IMR-90 (cell line): ENCODE measurements at regions not wholly inside any gene's neighbourhood (a gene's known extent, or its start where the extent isn't known, plus 50 kb on each side); places are given as distances from the start of the nearest gene placed in this dataset.
"Not testable (repeated sequence)": the region's sequence is repeated elsewhere in the genome, so short reads cannot be mapped to it uniquely, and the experiment has no call there.

ENCODE experiments used
- ATAC-seq: fragments of 200-7000 bp; cut with Tn5 transposase; 2 replicates; pipeline ENCODE4 v1.9.1; 2020; ENCODE audit warnings: low read depth, mild to moderate bottlenecking, moderate library complexity
- BruUV-seq: library from RNA; stranded (reverse); fragments of 400-500 nt; replicated peaks from 2 replicates; lab custom pipeline; 2021; lab: Mats Ljungman, UMichigan
- CTCF ChIA-PET: fragments of 300-600 bp; formaldehyde crosslinking; extraction: SDS; loops from one replicate; lab custom pipeline; 2021; ENCODE audit warnings: antibody characterized with exemption; lab: Yijun Ruan, JAX
- POLR2A ChIA-PET: fragments of 300-600 bp; sonication (Branson Sonifier 250); formaldehyde crosslinking; loops from one replicate; lab custom pipeline; 2022; ENCODE audit warnings: antibody characterized with exemption; ENCODE audit not compliant: unreplicated experiment; lab: Charles Lee
- DNase-seq: peaks from one replicate; pipeline ENCODE4 v3.0.0; 2013
- H2AFZ ChIP-seq: replicated peaks from 2 replicates; pipeline ENCODE3; 2013; ENCODE audit warnings: low read length, mild to moderate bottlenecking; ENCODE audit not compliant: poor library complexity
- H2AK5ac ChIP-seq: 2 replicates; pipeline ENCODE4 v1.6.1; 2013; ENCODE audit warnings: low read depth, low read length, inconsistent platforms
- H2AK9ac ChIP-seq: replicated peaks from 2 replicates; pipeline ENCODE3; 2013; ENCODE audit warnings: mild to moderate bottlenecking, low read depth, low read length, moderate library complexity; ENCODE audit not compliant: poor library complexity
- H2BK120ac ChIP-seq: 2 replicates; pipeline ENCODE4 v1.6.1; 2013; ENCODE audit warnings: low read depth, low read length, inconsistent platforms
- H2BK15ac ChIP-seq: 3 replicates; pipeline ENCODE4 v1.6.1; 2013; ENCODE audit warnings: low read depth, low read length, inconsistent platforms
- H2BK20ac ChIP-seq: 2 replicates; pipeline ENCODE4 v1.6.1; 2013; ENCODE audit warnings: low read depth, mild to moderate bottlenecking, inconsistent platforms, low read length, moderate library complexity
- H2BK5ac ChIP-seq: 2 replicates; pipeline ENCODE4 v1.6.1; 2013; ENCODE audit warnings: mild to moderate bottlenecking, low read depth, low read length, inconsistent platforms; ENCODE audit not compliant: poor library complexity, severe bottlenecking
- H3K14ac ChIP-seq: replicated peaks from 2 replicates; pipeline ENCODE4 v1.6.1; 2013; ENCODE audit warnings: low read depth, low read length, inconsistent platforms
- H3K18ac ChIP-seq: 2 replicates; pipeline ENCODE4 v1.6.1; 2013; ENCODE audit warnings: low read depth, low read length, control low read depth
- H3K23ac ChIP-seq: 2 replicates; pipeline ENCODE4 v1.6.1; 2013; ENCODE audit warnings: low read depth, low read length, inconsistent platforms
- H3K27ac ChIP-seq: 2 replicates; pipeline ENCODE4 v1.5.1; 2013; ENCODE audit warnings: mild to moderate bottlenecking, control low read depth, low read length; ENCODE audit not compliant: insufficient read depth
- H3K27me3 ChIP-seq: 2 replicates; pipeline ENCODE4 v1.6.1; 2013; ENCODE audit warnings: low read length; ENCODE audit not compliant: control insufficient read depth, insufficient read depth
- H3K36me3 ChIP-seq: 2 replicates; pipeline ENCODE4 v1.6.1; 2013; ENCODE audit warnings: low read length, mixed read lengths; ENCODE audit not compliant: control insufficient read depth, insufficient read depth
- H3K4ac ChIP-seq: 2 replicates; pipeline ENCODE4 v1.6.1; 2013; ENCODE audit warnings: low read depth, low read length, inconsistent platforms
- H3K4me1 ChIP-seq: 2 replicates; pipeline ENCODE4 v1.6.1; 2013; ENCODE audit warnings: low read length, mixed read lengths; ENCODE audit not compliant: control insufficient read depth, insufficient read depth
- H3K4me2 ChIP-seq: 2 replicates; pipeline ENCODE4 v1.6.1; 2013; ENCODE audit warnings: low read depth, mild to moderate bottlenecking, control low read depth, low read length, moderate library complexity
- H3K4me3 ChIP-seq: 2 replicates; pipeline ENCODE4 v1.5.1; 2013; ENCODE audit warnings: low read depth, mild to moderate bottlenecking, control low read depth, low read length, moderate library complexity; ENCODE audit not compliant: insufficient read depth
- H3K56ac ChIP-seq: 2 replicates; pipeline ENCODE4 v1.6.1; 2013; ENCODE audit warnings: low read length, inconsistent platforms; ENCODE audit not compliant: insufficient read depth; ENCODE audit errors: extremely low read depth
- H3K79me1 ChIP-seq, 2 experiments: 2 replicates each; pipeline ENCODE4 v1.6.1; 2013; ENCODE audit warnings: low read length in 2 of 2, inconsistent platforms in 1 of 2, low read depth in 1 of 2
- H3K9ac ChIP-seq: 2 replicates; pipeline ENCODE4 v1.6.1; 2013; ENCODE audit warnings: low read depth, low read length, control low read depth
- H3K9me1 ChIP-seq: 2 replicates; pipeline ENCODE4 v1.6.1; 2013; ENCODE audit warnings: low read length, inconsistent platforms; ENCODE audit not compliant: insufficient read depth
- H3K9me3 ChIP-seq: 2 replicates; pipeline ENCODE4 v1.6.1; 2013; ENCODE audit warnings: low read length; ENCODE audit not compliant: control insufficient read depth, insufficient read depth
- H4K20me1 ChIP-seq: 2 replicates; pipeline ENCODE4 v1.6.1; 2013; ENCODE audit warnings: low read length, inconsistent platforms; ENCODE audit not compliant: insufficient read depth
- H4K5ac ChIP-seq: 2 replicates; pipeline ENCODE4 v1.6.1; 2013; ENCODE audit warnings: mild to moderate bottlenecking, low read depth, low read length, control low read depth
- H4K8ac ChIP-seq, 2 experiments: 2 replicates each; pipeline ENCODE4 v1.6.1; 2013; ENCODE audit warnings: low read depth in 2 of 2, low read length in 2 of 2, control low read depth in 1 of 2, inconsistent platforms in 1 of 2
- H4K91ac ChIP-seq: 2 replicates; pipeline ENCODE4 v1.6.1; 2013; ENCODE audit warnings: low read depth, low read length, inconsistent platforms; ENCODE audit not compliant: insufficient read depth
- FOS ChIP-seq: fragments of 150-350 bp; IDR thresholded peaks from 2 replicates; pipeline ENCODE4 v1.6.1; 2016; ENCODE audit warnings: low read depth, low read length
- MAFK ChIP-seq: IDR thresholded peaks from 2 replicates; pipeline ENCODE4 v1.6.1; 2012; ENCODE audit warnings: low read depth, low read length, improper control_type of control experiment
- MAZ ChIP-seq: IDR thresholded peaks from 2 replicates; pipeline ENCODE4 v1.6.1; 2012; ENCODE audit warnings: low read depth, mild to moderate bottlenecking, low read length, improper control_type of control experiment, moderate library complexity, borderline replicate concordance
- NFE2L2 ChIP-seq: fragments of 150-350 bp; IDR thresholded peaks from 2 replicates; pipeline ENCODE4 v1.6.1; 2016; ENCODE audit warnings: low read depth, mild to moderate bottlenecking, low read length
- POLR2A ChIP-seq: IDR thresholded peaks from 2 replicates; pipeline ENCODE4 v1.6.1; 2012; ENCODE audit warnings: mild to moderate bottlenecking, low read depth, low read length
- RCOR1 ChIP-seq: IDR thresholded peaks from 2 replicates; pipeline ENCODE4 v1.6.1; 2012; ENCODE audit warnings: mild to moderate bottlenecking, low read length, improper control_type of control experiment; ENCODE audit not compliant: insufficient replicate concordance
- RFX5 ChIP-seq: IDR thresholded peaks from 2 replicates; pipeline ENCODE4 v1.8.0; 2012; ENCODE audit warnings: low read depth, mild to moderate bottlenecking, low read length, moderate library complexity
- SMC3 ChIP-seq: fragments of 150-350 bp; IDR thresholded peaks from 2 replicates; pipeline ENCODE4 v1.6.1; 2016; ENCODE audit warnings: low read depth, mild to moderate bottlenecking, antibody characterized with exemption, low read length, moderate library complexity
- USF2 ChIP-seq: fragments of 150-350 bp; IDR thresholded peaks from 2 replicates; pipeline ENCODE4 v1.6.1; 2017; ENCODE audit warnings: mild to moderate bottlenecking, antibody characterized with exemption, low read length, low read depth
- WGBS, 2 experiments: methylation state at CpG; one replicate each; pipeline versions ENCODE4 v1.1.5 to v1.1.7; 2013; ENCODE audit warnings: missing lambda C conversion rate in 2 of 2; ENCODE audit not compliant: insufficient read length in 1 of 2; ENCODE audit errors: extremely low coverage in 2 of 2; 5-methylcytosine and 5-hydroxymethylcytosine counted together
- dilution Hi-C: fragments of 300-500 bp; cut with HindIII; formaldehyde crosslinking; loops from one replicate; pipeline ENCODE4 v1.14.3; 2018; ENCODE audit warnings: low sequenced_read_pairs; ENCODE audit not compliant: unreplicated experiment
- in situ Hi-C: fragments of 300-500 bp; cut with MboI; formaldehyde crosslinking; loops from 3 replicates; pipeline ENCODE4 v1.14.3; 2019; ENCODE audit warnings: low sequenced_read_pairs, inconsistent platforms, mixed read lengths
- intact Hi-C: fragments of 100-400 bp; cut with micrococcal nuclease; formaldehyde crosslinking; loops from 2 replicates; pipeline ENCODE4 v1.10.0; 2022

DNA sequence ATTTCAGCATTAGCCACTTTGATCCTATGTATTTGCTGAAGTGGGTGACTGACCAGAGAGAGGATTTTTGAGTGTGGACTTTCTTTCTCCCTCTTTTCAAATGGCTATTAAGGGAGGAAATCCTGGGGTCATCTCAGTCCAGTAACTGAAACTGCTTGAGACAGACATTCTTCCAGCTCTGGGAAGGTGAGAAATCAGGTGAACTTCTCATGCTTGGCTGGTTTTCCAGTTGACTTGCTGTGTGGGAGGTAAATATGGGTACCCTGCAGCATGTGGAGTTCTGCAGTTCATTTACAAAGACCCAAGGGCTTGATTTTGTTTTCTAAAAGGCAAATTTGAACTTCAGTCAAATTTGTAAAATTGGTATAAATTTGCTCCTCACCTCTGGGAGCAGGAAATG, 461.1 kb upstream of the TBL1XR1 start:
- Histone ChIP-seq H2BK5ac (no peak overlapping the region), H3K36me3 (no peaks in the 10 kb centered on the region), H4K5ac (no peak overlapping the region), H2BK20ac (no peak overlapping the region), H2BK120ac (no peak overlapping the region), H3K18ac (no peak overlapping the region), H3K4me1 (peaks cover 1% of the 10 kb centered on the region; the same call in 1 of the 2 replicates), H3K23ac (no peak overlapping the region), H3K79me1 (no peaks in the 10 kb centered on the region), H3K9me1 (no peaks in the 10 kb centered on the region), H3K4me2 (no peak overlapping the region), H4K8ac (no peak overlapping the region), H2AK9ac (no peak overlapping the region), H3K27me3 (no peaks in the 10 kb centered on the region), H3K14ac (0 out of 2 replicates have a peak overlapping the region, but pooled peaks have one; percentile 42), H2AFZ (no peak overlapping the region), H2AK5ac (no peak overlapping the region), H2BK15ac (no peak overlapping the region), H3K9me3 (no peaks in the 10 kb centered on the region), H3K27ac (no peak overlapping the region), H3K56ac (no peak overlapping the region), H3K9ac (no peak overlapping the region), H3K4me3 (no peak overlapping the region), H3K4ac (no peak overlapping the region), H4K20me1 (no peaks in the 10 kb centered on the region), H4K91ac (no peak overlapping the region)
- ChIA-PET POLR2A (no interaction called here), CTCF (no interaction called here)
- intact Hi-C loops: no loop called here
- no TSS peak for BruUV-seq
- dilution Hi-C loops: no loop called here
- DNase-seq (no peak), ATAC-seq (no peak)
- in situ Hi-C loops: no loop called here
- TF ChIP-seq FOS (no peak), NFE2L2 (no peak), MAFK (no peak), RFX5 (no peak), POLR2A (no peak), SMC3 (no peak), RCOR1 (no peak), MAZ (no peak), USF2 (no peak)

DNA sequence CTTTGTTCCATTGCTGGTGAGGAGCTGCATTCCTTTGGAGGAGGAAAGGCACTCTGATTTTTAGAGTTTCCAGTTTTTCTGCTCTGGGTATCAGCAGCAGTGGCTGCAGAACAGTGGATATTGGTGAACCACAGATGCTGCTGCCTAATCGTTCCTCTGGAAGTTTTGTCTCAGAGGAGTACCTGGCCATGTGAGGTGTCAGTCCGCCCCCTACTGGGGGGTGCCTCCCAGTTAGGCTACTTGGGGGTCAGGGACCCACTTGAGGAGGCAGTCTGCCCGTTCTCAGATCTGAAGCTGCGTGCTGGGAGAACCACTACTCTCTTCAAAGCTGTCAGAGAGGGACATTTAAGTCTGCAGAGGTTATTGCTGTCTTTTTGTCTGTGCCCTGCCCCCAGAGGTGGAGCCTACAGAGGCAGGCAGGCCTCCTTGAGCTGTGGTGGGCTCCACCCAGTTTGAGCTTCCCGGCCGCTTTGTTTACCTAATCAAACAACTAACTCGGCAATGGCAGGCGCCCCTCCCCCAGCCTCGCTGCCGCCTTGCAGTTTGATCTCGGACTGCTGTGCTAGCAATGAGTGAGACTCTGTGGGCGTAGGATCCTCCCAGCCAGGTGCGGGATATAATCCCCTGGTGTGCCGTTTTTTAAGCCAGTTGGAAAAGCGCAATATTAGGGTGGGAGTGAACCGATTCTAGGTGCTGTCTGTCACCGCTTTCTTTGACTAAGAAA, 467.3 kb upstream of the TBL1XR1 start:
- H3K79me1 ChIP-seq, H2BK20ac ChIP-seq, H3K36me3 ChIP-seq, H2BK5ac ChIP-seq, H3K4me1 ChIP-seq, H2AFZ ChIP-seq, H2BK15ac ChIP-seq, ATAC-seq, H2AK5ac ChIP-seq, H3K9me1 ChIP-seq, H4K91ac ChIP-seq, in situ Hi-C loops, H2BK120ac ChIP-seq, H4K20me1 ChIP-seq, intact Hi-C loops, BruUV-seq, H3K4ac ChIP-seq, H4K8ac ChIP-seq, H2AK9ac ChIP-seq, H3K4me2 ChIP-seq, H3K56ac ChIP-seq, H3K23ac ChIP-seq, POLR2A ChIA-PET, H3K4me3 ChIP-seq, H3K9ac ChIP-seq, dilution Hi-C loops, H3K27me3 ChIP-seq, CTCF ChIA-PET, DNase-seq, H3K14ac ChIP-seq, H3K9me3 ChIP-seq: not testable (repeated sequence)
- WGBS, 2 experiments: 97% methylated on average over 5 of the region's 17 CpGs; no CpG with 5 or more reads in 1 of the 2 experiments
- H4K5ac ChIP-seq: peak overlapping the region; percentile 90
- H3K18ac ChIP-seq: peak overlapping the region; percentile 90; the same call in 1 of the 2 replicates
- peak overlapping the region; percentile 83; the same call in 1 of the 2 replicates for H3K27ac ChIP-seq
